ENCODE measurements at regions not wholly inside any gene's neighbourhood (a gene's known extent, or its start where the extent isn't known, plus 50 kb on each side); places are given as distances from the start of the nearest gene placed in this dataset.

DNA sequence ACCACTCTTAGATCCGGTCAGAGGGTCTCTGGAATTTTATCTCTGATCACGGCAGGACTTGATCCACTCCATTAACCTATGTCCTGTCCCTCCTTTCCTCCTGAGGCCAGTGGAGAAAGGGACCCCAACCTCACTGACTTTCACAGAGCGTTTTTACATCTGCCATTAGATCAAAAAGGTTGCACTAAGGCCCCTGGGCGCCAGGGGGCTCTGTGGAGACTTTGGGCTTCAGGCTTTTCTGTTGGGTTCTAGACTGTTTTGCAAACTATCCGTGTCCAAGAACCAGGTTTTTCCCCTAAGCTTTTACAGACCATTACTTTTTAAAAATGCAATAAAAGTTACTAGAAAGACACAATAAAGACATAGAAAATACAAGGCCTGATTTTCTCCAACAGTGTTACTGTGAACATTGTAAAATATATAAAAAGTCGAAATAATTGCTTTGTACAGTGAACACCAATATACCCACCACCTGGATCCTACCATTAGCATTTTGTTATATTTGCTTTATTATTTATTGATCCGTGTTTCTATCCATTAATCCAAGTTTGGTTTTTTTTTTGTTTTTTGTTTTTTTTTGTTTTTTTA, 159.7 kb downstream of the POLR2M start:
- TF ChIP-seq ZNF174 (tag by site-specific recombination; IDR thresholded peaks at IDR 0.05): no peak
- no peak for TF ChIP-seq ZNF146 (tag by site-specific recombination; IDR thresholded peaks at IDR 0.05)

Measured in HEK293 (cell line).